IPS DF 19.7 (cell line): ENCODE measurements at regions not wholly inside any gene's neighbourhood (a gene's known extent, or its start where the extent isn't known, plus 50 kb on each side); places are given as distances from the start of the nearest gene placed in this dataset.
"Not testable (repeated sequence)": the region's sequence is repeated elsewhere in the genome, so short reads cannot be mapped to it uniquely, and the experiment has no call there.

ENCODE experiments used
- DNase-seq: peaks from one replicate; pipeline ENCODE4 v3.0.0-alpha.2; 2013; ENCODE audit warnings: low read depth, low spot score

DNA sequence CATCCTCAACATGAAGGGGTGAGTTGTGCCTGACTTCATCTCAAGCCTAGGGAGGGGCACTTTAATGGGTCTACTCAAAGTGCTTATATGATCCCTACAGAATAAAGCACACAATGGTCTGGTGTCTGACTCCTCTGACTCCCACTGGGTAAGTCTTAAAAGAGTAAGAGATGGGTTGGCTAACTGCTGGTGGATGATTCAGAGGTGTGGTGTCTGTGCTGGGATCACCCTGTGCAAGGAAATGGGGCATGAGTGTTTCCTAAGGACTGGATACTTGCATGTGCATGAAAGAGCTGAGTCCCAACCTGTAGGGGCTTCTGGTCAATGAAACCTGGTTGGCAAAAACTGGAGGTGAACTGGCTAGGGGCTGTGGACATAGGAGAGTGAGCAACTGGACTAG, 158.8 kb downstream of the IL20RB start:
- DNase-seq = no peak

DNA sequence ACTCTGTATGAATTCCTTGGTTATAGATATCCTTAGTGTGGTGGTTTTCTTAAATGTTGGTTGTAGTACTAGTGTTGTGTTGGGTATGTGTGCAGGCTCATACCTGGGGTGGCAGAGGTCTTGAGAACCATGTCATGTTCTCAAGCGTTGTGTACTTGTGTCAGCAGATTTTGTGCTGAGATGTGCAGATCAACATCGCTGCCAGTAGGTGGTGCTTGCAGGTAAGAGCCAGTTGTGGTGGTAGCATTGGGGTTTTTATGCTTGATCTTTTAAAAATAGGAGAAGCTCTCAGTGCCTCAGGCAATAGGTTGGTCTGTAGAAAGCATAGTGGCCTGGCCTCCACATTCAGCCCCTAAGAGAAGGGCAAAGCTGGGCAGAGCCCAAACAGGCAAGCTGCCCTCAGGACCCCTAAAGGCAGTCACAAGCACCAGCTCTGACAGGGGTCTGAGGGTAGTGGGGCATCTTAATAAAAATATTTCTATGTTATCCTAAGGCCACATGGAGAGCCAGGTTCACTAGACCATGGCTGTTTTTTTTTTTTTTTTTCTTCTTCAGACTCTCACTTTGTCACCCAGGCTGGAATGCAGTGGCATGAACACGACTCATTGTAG, 164.0 kb downstream of the IL20RB start:
- peak; percentile 67 for DNase-seq

DNA sequence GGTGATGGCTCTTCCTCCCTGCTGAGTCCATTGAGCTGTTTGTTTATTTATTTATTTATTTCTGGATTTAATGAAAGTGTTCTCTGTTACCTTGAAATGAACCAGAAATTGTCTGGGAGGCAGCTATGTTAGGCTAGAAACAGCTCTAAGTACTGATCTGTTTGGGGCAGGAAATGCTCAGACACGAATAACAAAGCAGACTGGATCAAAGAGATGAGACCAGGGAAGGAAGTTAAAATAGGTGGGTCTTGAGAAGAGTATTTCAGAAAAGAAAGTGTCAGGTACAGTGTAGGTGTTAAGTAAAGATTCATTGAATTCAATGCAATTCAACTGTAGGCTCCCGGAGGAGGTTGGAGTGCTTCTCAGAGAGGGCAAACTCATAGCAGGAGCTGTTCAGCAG, 173.3 kb downstream of the IL20RB start:
- DNase-seq = no peak

DNA sequence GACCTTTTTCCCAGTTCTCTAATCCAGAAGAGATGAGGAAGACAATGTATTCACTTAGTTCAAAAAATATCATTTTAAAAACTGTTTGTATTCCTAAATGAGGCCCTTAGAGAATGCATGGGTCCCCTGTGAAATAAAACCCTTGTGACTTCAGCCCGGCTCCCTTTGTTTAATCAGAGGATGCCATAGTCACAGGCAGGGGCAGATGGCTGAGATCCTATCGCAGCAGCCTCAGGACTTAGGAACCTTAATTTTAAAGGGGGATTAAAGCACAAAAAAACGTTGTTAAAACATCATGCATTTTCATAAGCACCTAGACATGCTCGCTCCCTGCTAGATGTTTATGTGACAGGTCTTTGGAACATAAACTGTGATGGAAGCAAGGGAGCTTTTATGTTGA, 176.6 kb downstream of the IL20RB start:
- DNase-seq = no peak

DNA sequence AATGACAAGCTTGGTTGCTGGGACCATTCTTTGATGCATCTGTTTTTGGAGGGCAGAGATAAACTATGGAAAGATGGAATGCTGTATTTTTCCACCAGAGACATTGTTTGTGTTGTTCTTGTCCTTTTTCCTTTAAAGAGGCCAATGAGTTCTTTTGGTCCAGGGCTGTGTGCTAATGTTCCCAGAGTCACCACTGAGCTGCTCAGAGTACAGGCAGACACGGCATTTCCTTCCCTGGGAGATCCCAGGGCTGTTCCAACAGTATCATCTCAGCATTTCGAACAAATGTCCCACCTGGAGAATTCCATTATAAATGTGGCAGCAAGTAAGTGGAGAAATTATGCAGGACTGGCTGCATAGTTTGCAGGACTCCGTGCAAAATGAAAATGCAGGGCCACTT, 190.6 kb downstream of the IL20RB start:
- no peak for DNase-seq

GRCh38 chr3:137148917-137149316, 191.1 kb downstream of the IL20RB start:
- DNase-seq = no peak

GRCh38 chr3:137150825-137151224, 193.0 kb downstream of the IL20RB start:
- DNase-seq = no peak

- not testable (repeated sequence) for DNase-seq
These were observed 195.3 kb downstream of the IL20RB start for GRCh38 chr3:137153046-137153445.

DNA sequence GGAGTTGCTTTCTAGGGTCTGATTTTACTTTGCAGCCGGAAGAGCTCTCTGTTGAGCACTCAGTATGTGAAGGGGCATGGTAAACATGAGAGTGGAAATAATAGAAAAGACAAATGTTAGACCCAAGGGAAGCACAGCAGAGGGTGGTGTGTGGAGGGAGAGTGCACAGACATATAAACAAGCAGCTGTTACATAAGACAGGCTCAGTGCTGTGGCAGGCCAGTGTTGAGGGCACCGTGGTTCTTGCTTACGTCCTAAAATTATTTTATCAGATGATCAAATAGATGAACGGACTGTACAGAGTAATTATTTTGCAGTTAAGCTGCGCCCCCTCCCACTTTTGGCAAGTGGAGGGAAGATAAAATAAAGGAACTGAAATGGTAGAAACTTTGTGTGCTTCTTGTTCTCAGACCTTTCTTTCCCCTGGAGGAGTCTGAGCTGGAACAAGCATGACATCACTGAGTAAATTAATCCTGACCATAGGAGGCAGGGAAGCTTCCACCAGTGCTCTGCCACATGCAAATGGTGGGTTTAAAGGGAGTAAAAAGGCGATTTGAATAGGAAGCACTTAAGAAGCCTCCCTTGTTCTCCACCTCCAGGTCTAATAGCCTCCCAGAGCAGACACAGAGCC, 205.6 kb downstream of the IL20RB start:
- no peak for DNase-seq

- no peak for DNase-seq
These were observed 206.2 kb downstream of the IL20RB start for GRCh38 chr3:137163958-137164357.

GRCh38 chr3:137165117-137165806, 207.5 kb downstream of the IL20RB start:
- DNase-seq = no peak

DNA sequence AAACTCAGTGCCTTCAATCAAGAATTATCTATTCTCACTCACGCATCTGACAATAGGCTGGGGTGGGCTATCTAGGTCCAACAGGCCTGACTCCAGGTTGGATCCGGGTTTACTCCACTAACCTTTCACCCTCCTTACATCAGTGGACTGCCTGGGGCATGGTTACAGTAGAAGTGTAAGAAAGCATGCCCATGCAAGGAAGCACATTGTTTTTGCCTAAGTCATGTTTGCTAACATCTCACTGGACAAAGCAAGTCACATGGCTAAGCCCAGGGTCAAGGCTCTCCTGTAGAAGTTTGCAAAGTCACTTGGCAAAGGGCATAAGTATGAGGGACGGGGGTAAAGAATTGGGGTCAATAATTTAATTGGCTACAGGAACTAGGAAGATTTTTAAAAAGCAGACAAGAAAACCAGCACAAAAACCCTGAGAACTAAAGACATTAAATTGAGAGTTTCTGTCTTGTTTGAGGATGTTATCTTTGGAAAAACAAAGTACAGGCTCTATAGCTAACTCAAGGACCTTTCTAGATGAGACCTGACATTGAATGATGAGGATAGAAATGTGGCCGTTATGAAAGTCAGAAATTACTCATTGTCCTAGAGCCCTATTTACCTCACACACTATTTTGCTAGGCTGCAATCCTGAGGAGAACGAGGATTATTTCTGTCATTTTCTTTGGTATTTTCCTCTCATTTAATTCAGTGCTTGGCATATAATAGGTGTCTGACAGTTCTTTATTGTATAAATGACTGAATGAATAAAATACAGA, 214.2 kb downstream of the IL20RB start:
- DNase-seq = no peak

DNA sequence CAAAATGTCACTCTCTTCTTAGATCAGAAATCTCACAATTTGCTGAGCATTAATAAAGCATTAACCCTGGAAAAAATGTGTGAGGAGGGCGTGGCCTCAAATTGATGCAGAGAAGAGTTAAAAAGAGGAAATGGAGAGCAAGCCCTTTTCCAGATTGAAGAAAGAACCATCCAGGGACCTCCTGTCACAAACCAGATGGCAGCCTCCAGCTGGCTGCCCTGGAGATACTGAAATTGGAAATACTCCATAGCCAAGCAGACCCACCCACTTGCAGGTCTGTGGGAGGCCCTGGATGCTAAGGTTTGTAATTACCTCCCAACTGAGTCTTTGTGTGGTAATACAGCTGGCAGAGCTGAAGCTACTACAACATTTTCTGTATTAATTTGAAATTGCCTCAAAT, 214.9 kb downstream of the IL20RB start:
- no peak for DNase-seq

DNA sequence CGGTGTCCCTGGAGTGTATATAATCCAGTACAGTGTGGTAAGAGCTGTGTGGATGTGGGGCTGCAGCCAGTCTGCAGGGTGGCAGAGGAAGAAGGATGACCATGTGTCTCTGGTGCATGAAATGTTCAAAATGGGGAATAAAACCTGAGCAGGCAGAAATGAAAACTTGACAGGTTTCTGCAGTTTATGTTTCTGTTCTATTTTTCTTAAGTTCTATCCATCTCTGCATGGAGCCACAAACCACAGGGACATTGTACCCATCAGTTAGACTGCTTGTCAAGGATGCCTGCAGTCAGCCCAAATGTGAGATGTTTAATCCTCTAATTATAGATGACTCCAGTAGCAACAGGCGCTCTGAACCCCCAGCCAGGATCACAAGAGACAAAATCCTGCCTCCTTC, 216.7 kb downstream of the IL20RB start:
- DNase-seq = no peak

DNA sequence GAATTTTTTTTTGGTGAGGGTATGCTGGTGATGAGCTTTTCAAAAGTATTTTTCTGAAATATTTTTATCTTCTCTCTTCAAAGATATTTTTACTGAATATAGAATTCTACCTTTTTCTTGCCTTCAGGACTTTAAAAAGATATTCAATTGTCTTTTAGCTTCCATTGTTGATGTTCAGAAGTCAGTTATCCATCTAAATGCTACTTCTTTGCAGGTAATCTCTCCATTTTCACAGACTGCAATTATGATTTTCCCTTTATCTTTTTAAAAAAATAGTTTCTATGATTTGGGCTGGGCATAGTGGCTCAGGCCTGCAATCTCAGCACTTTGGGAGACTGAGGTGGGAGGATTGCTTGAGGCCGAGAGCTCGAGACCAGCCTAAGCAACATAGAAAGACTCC, 222.4 kb downstream of the IL20RB start:
- DNase-seq = no peak

GRCh38 chr3:137191133-137191923, 233.5 kb downstream of the IL20RB start:
- DNase-seq = no peak

GRCh38 chr3:137191951-137192350, 234.2 kb downstream of the IL20RB start:
- no peak for DNase-seq

- no peak for DNase-seq
These were observed 236.5 kb downstream of the IL20RB start for GRCh38 chr3:137194301-137194700.

- DNase-seq = not testable (repeated sequence)
These were observed 240.6 kb downstream of the IL20RB start for GRCh38 chr3:137198374-137198773.

GRCh38 chr3:137199678-137200077, 241.9 kb downstream of the IL20RB start:
- DNase-seq = no peak

DNA sequence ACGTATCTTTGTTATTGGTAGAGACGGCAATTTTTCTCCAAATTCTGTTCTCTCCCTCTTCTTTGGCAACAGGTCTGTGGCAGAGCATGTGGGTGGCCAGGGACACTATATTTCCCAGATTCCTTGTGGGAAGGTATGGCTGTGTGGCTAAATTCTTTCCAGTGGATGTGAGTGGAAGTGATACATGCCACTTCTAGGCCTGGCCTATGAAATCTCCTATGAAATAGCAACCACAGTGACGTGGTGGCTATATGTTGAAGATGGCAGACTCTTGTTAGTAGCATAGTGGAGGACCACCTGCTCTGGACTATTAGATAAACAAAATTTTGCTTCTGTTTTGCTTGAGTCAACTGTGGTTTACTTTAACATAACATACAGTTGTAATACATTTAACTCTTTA, 243.3 kb downstream of the IL20RB start:
- DNase-seq = no peak

- no peak for DNase-seq
These were observed 245.2 kb downstream of the IL20RB start for GRCh38 chr3:137202941-137203340.
